ENCODE measurements at regions not wholly inside any gene's neighbourhood (a gene's known extent, or its start where the extent isn't known, plus 50 kb on each side); places are given as distances from the start of the nearest gene placed in this dataset.

DNA sequence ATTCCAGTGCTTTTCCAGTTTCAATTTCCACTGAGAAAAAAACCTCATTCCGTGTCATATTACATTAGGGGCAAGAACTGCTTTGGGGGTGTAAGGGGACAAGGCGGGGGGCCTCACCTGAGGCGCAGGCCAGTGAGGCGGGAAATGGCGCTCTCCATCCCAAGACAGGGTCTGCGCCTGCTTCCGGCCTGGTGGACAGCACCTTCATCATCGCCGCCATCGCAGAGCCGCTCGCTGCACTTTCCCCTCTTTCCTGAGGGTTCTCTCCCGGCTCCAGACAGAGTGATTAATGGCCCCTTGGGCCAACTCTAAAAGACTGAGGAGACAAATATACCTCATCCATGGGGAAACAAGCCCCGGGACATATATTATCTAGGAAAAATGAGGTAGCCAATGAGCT is 270.0 kb upstream of the SOX4 start:
- no peaks in the 10 kb centered on the region for H3K9me3 ChIP-seq (ENCODE audit: control insufficient read depth in 1 of 2, insufficient read depth in 1 of 2, low read length in 2 of 2)
- intact Hi-C loops (cut with DNase I, micrococcal nuclease) = no loop called here
- no peaks in the 10 kb centered on the region for H3K4me1 ChIP-seq (ENCODE audit: insufficient read depth, low read length)
- H3K36me3 ChIP-seq (ENCODE audit: insufficient read depth, low read length) = no peaks in the 10 kb centered on the region
- no peaks in the 10 kb centered on the region for H3K36me3 Mint-ChIP-seq (ENCODE audit: low read depth)
- DNase-seq (no peak), ATAC-seq (ENCODE audit: poor library complexity) (no peak)
- no peak overlapping the region for H3K27ac ChIP-seq (ENCODE audit: low read depth in 1 of 2, low read length in 2 of 2)
- peaks cover 4% of the 10 kb centered on the region for H3K9me3 Mint-ChIP-seq
- TF ChIP-seq, protein P1, sequence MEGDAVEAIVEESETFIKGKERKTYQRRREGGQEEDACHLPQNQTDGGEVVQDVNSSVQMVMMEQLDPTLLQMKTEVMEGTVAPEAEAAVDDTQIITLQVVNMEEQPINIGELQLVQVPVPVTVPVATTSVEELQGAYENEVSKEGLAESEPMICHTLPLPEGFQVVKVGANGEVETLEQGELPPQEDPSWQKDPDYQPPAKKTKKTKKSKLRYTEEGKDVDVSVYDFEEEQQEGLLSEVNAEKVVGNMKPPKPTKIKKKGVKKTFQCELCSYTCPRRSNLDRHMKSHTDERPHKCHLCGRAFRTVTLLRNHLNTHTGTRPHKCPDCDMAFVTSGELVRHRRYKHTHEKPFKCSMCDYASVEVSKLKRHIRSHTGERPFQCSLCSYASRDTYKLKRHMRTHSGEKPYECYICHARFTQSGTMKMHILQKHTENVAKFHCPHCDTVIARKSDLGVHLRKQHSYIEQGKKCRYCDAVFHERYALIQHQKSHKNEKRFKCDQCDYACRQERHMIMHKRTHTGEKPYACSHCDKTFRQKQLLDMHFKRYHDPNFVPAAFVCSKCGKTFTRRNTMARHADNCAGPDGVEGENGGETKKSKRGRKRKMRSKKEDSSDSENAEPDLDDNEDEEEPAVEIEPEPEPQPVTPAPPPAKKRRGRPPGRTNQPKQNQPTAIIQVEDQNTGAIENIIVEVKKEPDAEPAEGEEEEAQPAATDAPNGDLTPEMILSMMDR (IDR thresholded peaks at IDR 0.05) = no peak
- no peak overlapping the region for H3K4me3 Mint-ChIP-seq
- H3K4me1 Mint-ChIP-seq (ENCODE audit: low read depth) = no peaks in the 10 kb centered on the region
- no peak overlapping the region for H3K4me3 ChIP-seq (ENCODE audit: low read length)
- no peaks in the 10 kb centered on the region for H3K27me3 ChIP-seq (ENCODE audit: control insufficient read depth in 1 of 2, insufficient read depth in 2 of 2, low read length in 2 of 2)
- no peaks in the 10 kb centered on the region for H3K27me3 Mint-ChIP-seq
- ChIA-PET POLR2A (no interaction called here), CTCF (no interaction called here)
- no peak overlapping the region for H3K27ac Mint-ChIP-seq

DNA sequence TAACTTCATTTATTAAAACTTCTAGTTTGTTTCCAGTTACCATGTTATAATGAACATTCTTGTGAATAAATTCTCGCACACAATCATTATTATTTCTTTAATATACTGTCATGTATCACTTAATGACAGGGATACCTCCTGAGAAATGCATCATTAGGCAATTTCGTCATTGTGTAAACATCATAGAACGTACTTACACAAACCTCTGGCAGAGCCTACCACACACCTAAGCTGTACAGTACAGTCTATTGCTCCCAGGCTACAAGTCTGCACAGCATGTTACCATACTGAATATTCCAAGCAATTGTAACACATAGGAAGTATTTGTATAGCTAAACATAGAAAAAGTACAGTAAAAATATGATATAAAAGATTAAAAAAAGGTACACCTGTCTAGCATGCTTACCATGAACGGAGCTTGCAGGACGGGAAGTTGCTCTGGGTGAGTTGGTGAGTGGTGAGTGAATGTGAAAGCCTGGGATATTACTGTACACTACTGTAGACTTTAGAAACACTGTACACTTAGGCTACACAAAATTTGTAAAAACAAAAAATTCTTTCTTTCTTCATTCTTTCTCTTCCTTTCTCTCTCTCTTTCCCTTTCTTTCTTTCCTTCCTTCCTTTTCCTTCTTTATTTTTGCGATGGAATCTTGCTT is 268.2 kb upstream of the SOX4 start:
- Histone ChIP-seq H3K36me3 (ENCODE audit: insufficient read depth, low read length) (no peaks in the 10 kb centered on the region), H3K27me3 (ENCODE audit: control insufficient read depth in 1 of 2, insufficient read depth in 2 of 2, low read length in 2 of 2) (no peaks in the 10 kb centered on the region), H3K27ac (ENCODE audit: low read depth in 1 of 2, low read length in 2 of 2) (no peak overlapping the region), H3K9me3 (ENCODE audit: control insufficient read depth in 1 of 2, insufficient read depth in 1 of 2, low read length in 2 of 2) (no peaks in the 10 kb centered on the region), H3K4me3 (ENCODE audit: low read length) (no peak overlapping the region), H3K4me1 (ENCODE audit: insufficient read depth, low read length) (no peaks in the 10 kb centered on the region)
- no peak for ATAC-seq (ENCODE audit: poor library complexity)
- DNase-seq = no peak
- CTCF ChIA-PET = no interaction called here
- Mint-ChIP-seq H3K36me3 (ENCODE audit: low read depth) (no peaks in the 10 kb centered on the region), H3K9me3 (no peaks in the 10 kb centered on the region), H3K4me3 (no peak overlapping the region), H3K27me3 (no peaks in the 10 kb centered on the region), H3K27ac (no peak overlapping the region), H3K4me1 (ENCODE audit: low read depth) (no peaks in the 10 kb centered on the region)
- TF ChIP-seq, protein P1 (IDR thresholded peaks at IDR 0.05) = no peak
- POLR2A ChIA-PET = no interaction called here
- intact Hi-C loops (cut with DNase I, micrococcal nuclease) = no loop called here

DNA sequence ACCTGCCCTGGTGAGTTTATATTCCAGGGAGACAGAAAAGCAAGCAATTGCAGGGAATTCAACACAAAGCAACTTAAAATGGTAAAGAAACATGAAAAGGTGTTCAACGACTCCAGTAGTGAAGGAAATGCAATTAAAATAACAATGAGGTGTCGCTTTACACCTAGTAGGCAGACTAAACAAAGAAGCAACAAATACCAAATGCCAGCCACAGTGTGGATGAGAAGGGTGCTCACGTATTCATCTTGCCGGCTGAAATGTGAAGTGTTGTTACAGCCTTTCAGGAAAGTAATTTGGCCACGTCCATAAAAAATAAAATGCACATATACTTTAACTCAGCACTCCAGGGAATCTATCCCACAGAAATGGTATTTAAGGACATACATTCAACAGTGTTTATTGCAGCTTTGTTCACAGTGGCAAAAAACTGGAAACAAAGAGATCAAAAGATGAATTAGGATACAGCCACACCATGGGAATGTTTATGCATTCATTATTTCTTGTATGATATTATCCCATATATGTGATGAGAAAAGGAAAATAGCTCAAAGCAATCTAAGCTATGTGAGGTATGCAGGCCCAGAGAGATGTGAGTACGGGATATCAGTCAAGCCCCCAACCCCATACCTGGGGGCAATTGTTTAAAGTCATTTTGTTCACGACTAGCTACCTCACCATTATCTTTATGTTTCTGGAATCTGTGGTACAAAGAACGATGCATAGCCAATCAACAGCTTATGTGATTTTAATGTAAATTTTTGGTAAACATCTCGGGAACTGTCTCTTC is 266.0 kb upstream of the SOX4 start:
- TF ChIP-seq, protein P1 (IDR thresholded peaks at IDR 0.05) = no peak
- H3K4me1 ChIP-seq (ENCODE audit: insufficient read depth, low read length) = no peaks in the 10 kb centered on the region
- ATAC-seq (ENCODE audit: poor library complexity) (no peak), DNase-seq (no peak)
- no peak overlapping the region for H3K27ac ChIP-seq (ENCODE audit: low read depth in 1 of 2, low read length in 2 of 2)
- Mint-ChIP-seq H3K27me3 (no peaks in the 10 kb centered on the region), H3K27ac (no peak overlapping the region), H3K36me3 (ENCODE audit: low read depth) (no peaks in the 10 kb centered on the region), H3K9me3 (no peaks in the 10 kb centered on the region), H3K4me1 (ENCODE audit: low read depth) (no peaks in the 10 kb centered on the region), H3K4me3 (no peak overlapping the region)
- H3K27me3 ChIP-seq (ENCODE audit: control insufficient read depth in 1 of 2, insufficient read depth in 2 of 2, low read length in 2 of 2) = no peaks in the 10 kb centered on the region
- H3K9me3 ChIP-seq (ENCODE audit: control insufficient read depth in 1 of 2, insufficient read depth in 1 of 2, low read length in 2 of 2) = no peaks in the 10 kb centered on the region
- POLR2A ChIA-PET = no interaction called here
- CTCF ChIA-PET = no interaction called here
- H3K4me3 ChIP-seq (ENCODE audit: low read length) = no peak overlapping the region
- intact Hi-C loops (cut with DNase I, micrococcal nuclease) = no loop called here
- H3K36me3 ChIP-seq (ENCODE audit: insufficient read depth, low read length) = no peaks in the 10 kb centered on the region

Data from CD4-positive, alpha-beta T cell (primary cell).